ENCODE measurements at regions not wholly inside any gene's neighbourhood (a gene's known extent, or its start where the extent isn't known, plus 50 kb on each side); places are given as distances from the start of the nearest gene placed in this dataset.

- Histone ChIP-seq H3K36me3 (no peaks in the 10 kb centered on the region), H3F3A (ENCODE audit: low read depth) (no peaks in the 10 kb centered on the region), H3K27me3 (no peaks in the 10 kb centered on the region), H3K4me2 (no peak overlapping the region), H3K9me3 (ENCODE audit: low read depth) (no peaks in the 10 kb centered on the region), H4K20me1 (ENCODE audit: low read depth) (no peaks in the 10 kb centered on the region), H2AFZ (replicated peaks) (no peak overlapping the region), H3K4me1 (no peaks in the 10 kb centered on the region), H3K4me3 (no peak overlapping the region), H3K79me2 (ENCODE audit: low read depth) (no peaks in the 10 kb centered on the region), H3K9ac (no peak overlapping the region), H3K27ac (no peak overlapping the region)
- no peak overlapping the region for H3K27ac Mint-ChIP-seq
- H3K4me3 Mint-ChIP-seq: no peak overlapping the region
- H3K9me3 Mint-ChIP-seq: no peaks in the 10 kb centered on the region
- no peaks in the 10 kb centered on the region for H3K27me3 Mint-ChIP-seq (ENCODE audit: insufficient read depth, low read depth)
- TF ChIP-seq EZH2phosphoT487 (IDR thresholded peaks at IDR 0.05) (no peak), EZH2 (IDR thresholded peaks at IDR 0.05) (no peak)
- DNase-seq (ENCODE audit: low spot score): no peak
- H3K4me1 Mint-ChIP-seq: no peaks in the 10 kb centered on the region
- H3K36me3 Mint-ChIP-seq: no peaks in the 10 kb centered on the region
Observed at GRCh38 chr3:159208050-159208449, 406.2 kb downstream of the MFSD1 start.

- Histone ChIP-seq H3K79me2 (ENCODE audit: low read depth) (no peaks in the 10 kb centered on the region), H3F3A (ENCODE audit: low read depth) (no peaks in the 10 kb centered on the region), H3K27ac (no peak overlapping the region), H3K4me2 (no peak overlapping the region), H3K27me3 (no peaks in the 10 kb centered on the region), H3K4me1 (no peaks in the 10 kb centered on the region), H3K9ac (no peak overlapping the region), H3K36me3 (no peaks in the 10 kb centered on the region), H3K4me3 (no peak overlapping the region), H3K9me3 (ENCODE audit: low read depth) (no peaks in the 10 kb centered on the region), H2AFZ (replicated peaks) (no peak overlapping the region), H4K20me1 (ENCODE audit: low read depth) (no peaks in the 10 kb centered on the region)
- Mint-ChIP-seq H3K4me1 (no peaks in the 10 kb centered on the region), H3K36me3 (no peaks in the 10 kb centered on the region), H3K4me3 (no peak overlapping the region), H3K27ac (no peak overlapping the region), H3K9me3 (no peaks in the 10 kb centered on the region), H3K27me3 (ENCODE audit: insufficient read depth, low read depth) (no peaks in the 10 kb centered on the region)
- no peak for TF ChIP-seq CTCF (IDR thresholded peaks at IDR 0.05)
- no peak for TF ChIP-seq EZH2phosphoT487 (IDR thresholded peaks at IDR 0.05)
- TF ChIP-seq EZH2 (IDR thresholded peaks at IDR 0.05): no peak
- DNase-seq (ENCODE audit: low spot score): no peak
Observed at GRCh38 chr3:159209459-159209858, 407.6 kb downstream of the MFSD1 start.

GRCh38 chr3:159210336-159210735 is 408.5 kb downstream of the MFSD1 start:
- Mint-ChIP-seq H3K36me3 (no peaks in the 10 kb centered on the region), H3K9me3 (no peaks in the 10 kb centered on the region), H3K27me3 (ENCODE audit: insufficient read depth, low read depth) (no peaks in the 10 kb centered on the region), H3K27ac (no peak overlapping the region), H3K4me1 (no peaks in the 10 kb centered on the region), H3K4me3 (no peak overlapping the region)
- no peaks in the 10 kb centered on the region for H4K20me1 ChIP-seq (ENCODE audit: low read depth)
- no peak overlapping the region for H3K4me3 ChIP-seq
- H3K79me2 ChIP-seq (ENCODE audit: low read depth): no peaks in the 10 kb centered on the region
- no peaks in the 10 kb centered on the region for H3K4me1 ChIP-seq
- H3K27me3 ChIP-seq: no peaks in the 10 kb centered on the region
- no peak for DNase-seq (ENCODE audit: low spot score)
- no peaks in the 10 kb centered on the region for H3K9me3 ChIP-seq (ENCODE audit: low read depth)
- no peaks in the 10 kb centered on the region for H3K36me3 ChIP-seq
- no peak overlapping the region for H2AFZ ChIP-seq (replicated peaks)
- TF ChIP-seq EZH2phosphoT487 (IDR thresholded peaks at IDR 0.05) (no peak), EZH2 (IDR thresholded peaks at IDR 0.05) (no peak), CTCF (IDR thresholded peaks at IDR 0.05) (no peak)
- H3K27ac ChIP-seq: no peak overlapping the region
- H3F3A ChIP-seq (ENCODE audit: low read depth): no peaks in the 10 kb centered on the region
- no peak overlapping the region for H3K4me2 ChIP-seq
- H3K9ac ChIP-seq: no peak overlapping the region

- Histone ChIP-seq H3K27me3 (no peaks in the 10 kb centered on the region), H3K36me3 (no peaks in the 10 kb centered on the region), H3K9me3 (ENCODE audit: low read depth) (no peaks in the 10 kb centered on the region), H4K20me1 (ENCODE audit: low read depth) (no peaks in the 10 kb centered on the region), H2AFZ (replicated peaks) (no peak overlapping the region), H3K79me2 (ENCODE audit: low read depth) (no peaks in the 10 kb centered on the region), H3F3A (ENCODE audit: low read depth) (no peaks in the 10 kb centered on the region), H3K9ac (no peak overlapping the region), H3K4me1 (no peaks in the 10 kb centered on the region), H3K4me3 (no peak overlapping the region), H3K4me2 (no peak overlapping the region), H3K27ac (no peak overlapping the region)
- TF ChIP-seq EZH2 (IDR thresholded peaks at IDR 0.05): no peak
- no peak for TF ChIP-seq CTCF (IDR thresholded peaks at IDR 0.05)
- no peak for TF ChIP-seq EZH2phosphoT487 (IDR thresholded peaks at IDR 0.05)
- Mint-ChIP-seq H3K27ac (no peak overlapping the region), H3K4me1 (no peaks in the 10 kb centered on the region), H3K9me3 (no peaks in the 10 kb centered on the region), H3K4me3 (no peak overlapping the region), H3K27me3 (ENCODE audit: insufficient read depth, low read depth) (no peaks in the 10 kb centered on the region), H3K36me3 (no peaks in the 10 kb centered on the region)
- DNase-seq (ENCODE audit: low spot score): no peak
Observed at GRCh38 chr3:159216311-159216710, 414.5 kb downstream of the MFSD1 start.
